GM12873 (cell line): ENCODE measurements at regions not wholly inside any gene's neighbourhood (a gene's known extent, or its start where the extent isn't known, plus 50 kb on each side); places are given as distances from the start of the nearest gene placed in this dataset.

Source experiments
- CTCF ChIP-seq: IDR thresholded peaks from 2 replicates; pipeline ENCODE4 v1.5.1; 2012; ENCODE audit warnings: low read depth, mild to moderate bottlenecking, moderate library complexity, low read length, control low read depth; ENCODE audit not compliant: insufficient read depth; ENCODE audit errors: missing control alignments

DNA sequence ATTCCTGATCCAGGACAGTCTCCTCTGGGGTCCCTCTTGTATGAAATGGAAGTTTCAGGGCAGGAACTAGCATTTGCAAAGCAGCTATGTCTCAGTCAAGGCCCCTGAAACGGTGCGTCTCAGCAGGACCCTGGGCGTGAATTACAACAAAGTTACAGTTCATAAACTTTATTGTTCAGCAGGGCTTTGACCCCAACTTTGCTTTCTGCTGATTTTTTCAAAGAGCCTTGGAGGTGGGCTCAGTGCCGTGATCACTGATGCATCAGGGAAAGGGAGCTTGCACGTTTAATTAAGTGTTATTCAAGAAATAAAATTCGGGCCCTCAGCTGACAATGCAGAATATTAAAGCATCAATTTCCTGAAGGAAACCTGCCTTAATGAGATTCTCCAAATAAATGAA is 260.1 kb upstream of the C16orf82 start:
- no peak for TF ChIP-seq CTCF

DNA sequence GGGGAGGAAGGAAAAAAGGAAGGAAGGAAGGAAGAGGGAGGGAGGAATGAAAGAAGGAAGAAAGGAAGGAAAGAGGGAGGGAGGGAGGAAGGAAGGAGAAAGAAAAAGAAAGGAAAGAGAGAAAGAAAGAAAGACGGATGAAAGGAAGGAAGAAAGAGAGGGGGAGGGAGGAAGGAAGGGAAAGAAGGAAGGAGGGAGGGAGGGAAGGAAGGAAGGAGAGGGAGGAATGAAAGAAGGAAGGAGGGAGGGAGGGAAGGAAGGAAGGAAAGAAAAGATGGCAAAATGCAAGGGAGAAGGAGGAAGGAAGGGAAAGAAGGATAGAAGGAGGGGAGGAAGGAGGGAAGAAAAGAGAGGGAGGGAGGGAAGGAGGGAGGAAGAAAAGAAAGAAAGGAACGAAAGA is 257.3 kb upstream of the C16orf82 start:
- TF ChIP-seq CTCF, result no peak

DNA sequence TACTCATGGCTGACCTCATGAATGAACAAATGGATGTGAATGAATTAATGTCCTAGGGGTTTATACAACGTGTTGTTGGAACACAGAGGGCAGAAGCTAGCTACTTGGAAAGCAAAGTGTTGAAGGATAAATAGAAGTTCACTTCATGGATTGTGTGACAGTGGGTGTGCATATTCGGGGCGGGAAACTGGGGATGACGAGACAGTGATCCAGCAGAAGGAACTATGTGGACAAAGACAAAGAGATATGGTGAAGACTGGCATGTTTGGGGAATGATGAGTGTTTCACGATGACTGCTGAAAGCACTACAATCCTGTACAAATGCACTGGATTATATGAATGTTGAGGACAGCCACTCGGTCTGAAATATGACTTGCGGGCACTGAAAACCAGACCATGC is 250.5 kb upstream of the C16orf82 start:
- TF ChIP-seq CTCF, result no peak

GRCh38 chr16:26816885-26817571 is 249.7 kb upstream of the C16orf82 start:
- TF ChIP-seq CTCF, result no peak

DNA sequence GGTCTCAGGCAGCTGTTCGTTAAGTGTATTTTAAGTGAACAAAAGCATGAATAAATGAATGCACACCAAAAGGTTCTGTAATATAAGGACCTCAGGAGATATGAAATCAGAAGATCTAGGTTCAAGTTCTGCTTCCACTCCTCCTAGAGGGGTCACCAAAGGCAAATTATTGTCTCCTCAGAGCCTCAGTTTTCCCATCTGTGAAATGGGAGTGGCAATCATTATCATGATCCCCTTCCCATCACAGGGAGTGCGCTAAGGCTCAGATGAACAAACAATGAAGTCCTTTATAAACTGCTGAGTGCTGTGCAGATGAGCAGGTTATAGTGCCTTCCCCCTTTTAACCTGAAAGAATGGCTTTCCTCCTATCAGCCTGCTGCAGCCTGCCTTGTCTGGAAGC is 248.3 kb upstream of the C16orf82 start:
- no peak for TF ChIP-seq CTCF

- no peak for TF ChIP-seq CTCF
Observed at GRCh38 chr16:26824469-26824868, 242.3 kb upstream of the C16orf82 start.

GRCh38 chr16:26826500-26826899 is 240.2 kb upstream of the C16orf82 start:
- TF ChIP-seq CTCF, result no peak
